HepG2 (cell line): ENCODE measurements at regions not wholly inside any gene's neighbourhood (a gene's known extent, or its start where the extent isn't known, plus 50 kb on each side); places are given as distances from the start of the nearest gene placed in this dataset.

Experiments used
- ATAC-seq: fragments of 200-7000 bp; cut with Tn5 transposase; 3 replicates; pipeline ENCODE4 v1.9.1; 2020; ENCODE audit warnings: mild to moderate bottlenecking, moderate library complexity
- BruUV-seq: library from RNA; stranded (reverse); fragments of 400-500 nt; replicated peaks from 2 replicates; lab custom pipeline; 2021; lab: Mats Ljungman, UMichigan
- CTCF ChIA-PET: fragments of 300-600 bp; formaldehyde crosslinking; extraction: SDS; loops from one replicate; lab custom pipeline; 2021; ENCODE audit warnings: low total read pairs, inconsistent platforms, low intra/inter-chr PET ratio; lab: Yijun Ruan, JAX
- POLR2A ChIA-PET: fragments of 350-600 bp; sonication (Branson Sonifier 250); formaldehyde crosslinking; loops from one replicate; lab custom pipeline; 2020; ENCODE audit warnings: antibody characterized with exemption, inconsistent platforms; lab: Yijun Ruan, JAX
- DNase-seq: peaks from one replicate; pipeline ENCODE4 v3.0.0-alpha.2; 2015; ENCODE audit warnings: low spot score
- FAIRE-seq: peaks from 3 replicates; lab custom pipeline; 2011; peaks lifted over from hg19 to GRCh38; lab: Jason Lieb, UNC
- H2AFZ ChIP-seq: one replicate; pipeline ENCODE4 v1.6.1; 2011; ENCODE audit warnings: low read length, inconsistent platforms
- H3K27ac ChIP-seq: fragments of 300-600 bp; 3 replicates; pipeline ENCODE4 v1.8.0; 2011; ENCODE audit warnings: mixed run types, mild to moderate bottlenecking, mixed read lengths, low read length, inconsistent platforms; ENCODE audit not compliant: insufficient read depth; ENCODE audit errors: extremely low read length
- H3K27me3 ChIP-seq, 2 experiments: fragments of 200-600 bp in 1 of 2; 2 replicates in 1 of 2; 3 replicates in 1 of 2; pipeline versions ENCODE4 v1.6.0 to v1.8.0; 2011; ENCODE audit warnings: low read length in 2 of 2, mild to moderate bottlenecking in 2 of 2, moderate library complexity in 2 of 2, inconsistent platforms in 1 of 2; ENCODE audit not compliant: insufficient read depth in 2 of 2, control insufficient read depth in 1 of 2
- H3K36me3 ChIP-seq, 2 experiments: fragments of 200-600 bp in 1 of 2; replicated peaks in 1 of 2; 2 replicates in 1 of 2; 3 replicates in 1 of 2; pipeline versions ENCODE4 v1.5.1 to v1.8.0; 2011; ENCODE audit warnings: low read length in 2 of 2, inconsistent platforms in 1 of 2; ENCODE audit not compliant: insufficient read depth in 2 of 2, control insufficient read depth in 1 of 2
- H3K4me1 ChIP-seq: 2 replicates; pipeline ENCODE4 v1.5.1; 2012; ENCODE audit warnings: low read length, inconsistent platforms; ENCODE audit not compliant: insufficient read depth
- H3K4me2 ChIP-seq: 2 replicates; pipeline ENCODE4 v1.6.0; 2011; ENCODE audit warnings: low read depth, low read length, inconsistent platforms
- H3K4me3 ChIP-seq, 3 experiments: fragments of 200-600 bp in 1 of 3; sonication (generic), shearing (Covaris generic) in 1 of 3; replicated peaks in 1 of 3; 2 replicates each; pipeline ENCODE4 v1.5.1; 2011 to 2016; ENCODE audit warnings: low read length in 3 of 3, inconsistent platforms in 2 of 3, low read depth in 2 of 3, mild to moderate bottlenecking in 2 of 3, control low read depth in 1 of 3, mixed read lengths in 1 of 3; ENCODE audit not compliant: insufficient read depth in 1 of 3
- H3K79me2 ChIP-seq: one replicate; pipeline ENCODE4 v1.6.1; 2011; ENCODE audit warnings: low read length, inconsistent platforms; ENCODE audit not compliant: insufficient read depth
- H3K9ac ChIP-seq: 2 replicates; pipeline ENCODE4 v1.6.0; 2011; ENCODE audit warnings: mild to moderate bottlenecking, low read depth, low read length, inconsistent platforms; ENCODE audit not compliant: insufficient read depth
- H3K9me3 ChIP-seq: 2 replicates; pipeline ENCODE4 v1.5.1; 2012; ENCODE audit warnings: mild to moderate bottlenecking, low read length
- H4K20me1 ChIP-seq: 2 replicates; pipeline ENCODE4 v1.6.0; 2011; ENCODE audit warnings: inconsistent platforms, mild to moderate bottlenecking, low read length, moderate library complexity; ENCODE audit not compliant: insufficient read depth
- ATM ChIP-seq: fragments of 450-650 bp; IDR thresholded peaks from 2 replicates; pipeline ENCODE4 v1.7.1; 2017; ENCODE audit warnings: mild to moderate bottlenecking, borderline replicate concordance
- CENPX ChIP-seq: sonication (generic); formaldehyde crosslinking; IDR thresholded peaks from 2 replicates; pipeline ENCODE4 v1.9.0; 2021; ENCODE audit warnings: mild to moderate bottlenecking, missing genetic modification reagents, moderate library complexity
- KLF13 ChIP-seq: sonication (generic); formaldehyde crosslinking; IDR thresholded peaks from 2 replicates; pipeline ENCODE4 v1.4.0; 2020; ENCODE audit warnings: mild to moderate bottlenecking, missing genetic modification reagents
- KMT2B ChIP-seq: IDR thresholded peaks from 2 replicates; pipeline ENCODE4 v1.6.1; 2016; ENCODE audit warnings: missing genetic modification reagents, missing compliant biosample characterization
- PLRG1 ChIP-seq: fragments of 450-650 bp; conservative IDR thresholded peaks from 2 replicates; pipeline ENCODE4 v1.6.1; 2016
- RAD51 ChIP-seq: fragments of 450-650 bp; IDR thresholded peaks from 2 replicates; pipeline ENCODE4 v1.6.1; 2016; ENCODE audit warnings: borderline replicate concordance
- RBM39 ChIP-seq: fragments of 200-400 bp; formaldehyde crosslinking; IDR thresholded peaks from one replicate; pipeline ENCODE4 v1.6.1; 2018; ENCODE audit warnings: antibody characterized with exemption, mild to moderate bottlenecking, low read depth, low read length; ENCODE audit not compliant: poor library complexity, severe bottlenecking
- RXRB ChIP-seq: IDR thresholded peaks from 2 replicates; pipeline ENCODE4 v1.6.1; 2016; ENCODE audit warnings: borderline replicate concordance, missing genetic modification reagents, missing compliant biosample characterization
- SPEN ChIP-seq: sonication (generic); formaldehyde crosslinking; IDR thresholded peaks from 2 replicates; pipeline ENCODE4 v1.5.1; 2020; ENCODE audit warnings: low read depth, mild to moderate bottlenecking, missing genetic modification reagents
- STAT5B ChIP-seq: sonication (generic); formaldehyde crosslinking; IDR thresholded peaks from 2 replicates; pipeline ENCODE4 v1.4.0; 2020; ENCODE audit warnings: missing genetic modification reagents
- TBP ChIP-seq: sonication (generic); formaldehyde crosslinking; IDR thresholded peaks from 2 replicates; pipeline ENCODE4 v1.5.0; 2020; ENCODE audit warnings: missing genetic modification reagents
- XBP1 ChIP-seq: sonication (generic); formaldehyde crosslinking; IDR thresholded peaks from 2 replicates; pipeline ENCODE4 v1.5.0; 2020; ENCODE audit warnings: missing genetic modification reagents
- ZNF205 ChIP-seq: IDR thresholded peaks from 2 replicates; pipeline ENCODE4 v1.6.1; 2018; ENCODE audit warnings: missing biosample characterization, missing genetic modification reagents
- ZNF274 ChIP-seq: sonication (generic); formaldehyde crosslinking; IDR thresholded peaks from 2 replicates; pipeline ENCODE4 v1.5.1; 2020; ENCODE audit warnings: mild to moderate bottlenecking, missing genetic modification reagents
- ZNF709 ChIP-seq: sonication (generic); formaldehyde crosslinking; IDR thresholded peaks from 2 replicates; pipeline ENCODE4 v1.5.0; 2020; ENCODE audit warnings: mild to moderate bottlenecking, missing genetic modification reagents
- WGBS: methylation state at CpG from one replicate; pipeline ENCODE4 v1.1.6; 2017; ENCODE audit warnings: low lambda C conversion rate; 5-methylcytosine and 5-hydroxymethylcytosine counted together
- in situ Hi-C: cut with HindIII; loops from 2 replicates; pipeline ENCODE4 v1.10.0; 2017; ENCODE audit warnings: low pct_unique_long_range_greater_than_20kb; ENCODE audit not compliant: extremely low pct_ligation_motif_present
- intact Hi-C: fragments of 100-400 bp; cut with micrococcal nuclease; formaldehyde crosslinking; loops from one replicate; pipeline ENCODE4 v1.10.0; 2022; ENCODE audit not compliant: unreplicated experiment
- TF ChIP-seq, protein P1 (sequence below): sonication (generic); formaldehyde crosslinking; IDR thresholded peaks from 2 replicates; pipeline ENCODE4 v1.8.1; 2022; ENCODE audit warnings: mild to moderate bottlenecking, missing genetic modification reagents
- TF ChIP-seq, protein P2 (sequence below): sonication (generic); formaldehyde crosslinking; IDR thresholded peaks from 2 replicates; pipeline ENCODE4 v1.4.0; 2020; ENCODE audit warnings: missing genetic modification reagents, mild to moderate bottlenecking, borderline replicate concordance

- no peak overlapping the region for H3K4me3 ChIP-seq
- H3K27me3 ChIP-seq = peaks cover 0 to 49% of the 10 kb centered on the region in 2 experiments; a peak in 3 of 5 replicates
- H2AFZ ChIP-seq = no peak overlapping the region
- 19% methylated on average over 2 of the region's 2 CpGs for WGBS
- intact Hi-C loops (no loop called here), in situ Hi-C loops (no loop called here)
- DNase-seq (no peak), FAIRE-seq (no peak), ATAC-seq (no peak)
- ChIA-PET POLR2A (no interaction called here), CTCF (no interaction called here)
- H3K9me3 ChIP-seq = no peaks in the 10 kb centered on the region
- BruUV-seq = no TSS peak
- TF ChIP-seq ZNF709 (CRISPR knock-in tag) = peak; percentile 97; the same call in 1 of the 2 replicates
- TF ChIP-seq ZNF274 (CRISPR knock-in tag) = no peak
- TF ChIP-seq RXRB (CRISPR knock-in tag) = no peak
- TF ChIP-seq KMT2B (CRISPR knock-in tag) = no peak
- no peak for TF ChIP-seq XBP1
- no peaks in the 10 kb centered on the region for H3K36me3 ChIP-seq
- no peak overlapping the region for H3K4me2 ChIP-seq
- no peaks in the 10 kb centered on the region for H3K79me2 ChIP-seq
- no peak overlapping the region for H3K27ac ChIP-seq
- H3K4me1 ChIP-seq = no peaks in the 10 kb centered on the region
- no peak overlapping the region for H3K9ac ChIP-seq
- no peaks in the 10 kb centered on the region for H4K20me1 ChIP-seq
Observed at GRCh38 chr2:239682518-239682917, 281.7 kb upstream of the HDAC4 start.

DNA sequence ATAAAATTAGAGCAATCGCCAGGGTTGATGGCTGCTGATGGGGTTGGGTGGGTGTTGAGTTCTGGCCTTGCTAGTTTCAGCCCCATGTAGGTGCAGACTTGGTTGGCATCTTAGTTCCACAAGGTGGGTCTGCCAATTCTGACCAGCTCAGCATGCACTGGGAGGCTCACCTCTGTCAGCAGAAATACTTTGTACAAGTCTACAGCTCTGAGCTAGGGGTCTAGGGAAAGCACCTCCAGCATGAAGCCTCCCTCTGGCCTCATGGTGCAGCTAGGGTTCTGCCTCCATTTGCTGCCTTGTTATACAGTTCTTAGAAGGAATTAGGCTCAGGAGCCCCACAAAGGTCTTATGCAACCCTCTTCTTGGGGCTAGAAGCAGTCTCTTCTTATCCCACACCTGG is 278.9 kb upstream of the HDAC4 start:
- FAIRE-seq = no peak
- no peak for ATAC-seq
- H3K79me2 ChIP-seq = no peaks in the 10 kb centered on the region
- CTCF ChIA-PET = no interaction called here
- no peak for DNase-seq
- no TSS peak for BruUV-seq
- H4K20me1 ChIP-seq = no peaks in the 10 kb centered on the region
- no peak overlapping the region for H3K4me3 ChIP-seq
- H3K9me3 ChIP-seq = no peaks in the 10 kb centered on the region
- H3K9ac ChIP-seq = no peak overlapping the region
- H3K4me1 ChIP-seq = no peaks in the 10 kb centered on the region
- POLR2A ChIA-PET = no interaction called here
- in situ Hi-C loops = no loop called here
- H3K36me3 ChIP-seq = no peaks in the 10 kb centered on the region
- no peak overlapping the region for H3K4me2 ChIP-seq
- 0% methylated on average over 1 of the region's 1 CpG for WGBS
- no peak overlapping the region for H2AFZ ChIP-seq
- H3K27me3 ChIP-seq = peaks cover 5 to 65% of the 10 kb centered on the region in 2 experiments; a peak in 3 of 5 replicates
- intact Hi-C loops = no loop called here
- no peak overlapping the region for H3K27ac ChIP-seq
- TF ChIP-seq ZNF205 (CRISPR knock-in tag) = no peak
- TF ChIP-seq, protein P1, sequence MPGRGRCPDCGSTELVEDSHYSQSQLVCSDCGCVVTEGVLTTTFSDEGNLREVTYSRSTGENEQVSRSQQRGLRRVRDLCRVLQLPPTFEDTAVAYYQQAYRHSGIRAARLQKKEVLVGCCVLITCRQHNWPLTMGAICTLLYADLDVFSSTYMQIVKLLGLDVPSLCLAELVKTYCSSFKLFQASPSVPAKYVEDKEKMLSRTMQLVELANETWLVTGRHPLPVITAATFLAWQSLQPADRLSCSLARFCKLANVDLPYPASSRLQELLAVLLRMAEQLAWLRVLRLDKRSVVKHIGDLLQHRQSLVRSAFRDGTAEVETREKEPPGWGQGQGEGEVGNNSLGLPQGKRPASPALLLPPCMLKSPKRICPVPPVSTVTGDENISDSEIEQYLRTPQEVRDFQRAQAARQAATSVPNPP = no peak
- no peak for TF ChIP-seq ATM
- TF ChIP-seq CENPX (CRISPR knock-in tag) = no peak
- TF ChIP-seq KLF13 (CRISPR knock-in tag) = no peak
- TF ChIP-seq, protein P2, sequence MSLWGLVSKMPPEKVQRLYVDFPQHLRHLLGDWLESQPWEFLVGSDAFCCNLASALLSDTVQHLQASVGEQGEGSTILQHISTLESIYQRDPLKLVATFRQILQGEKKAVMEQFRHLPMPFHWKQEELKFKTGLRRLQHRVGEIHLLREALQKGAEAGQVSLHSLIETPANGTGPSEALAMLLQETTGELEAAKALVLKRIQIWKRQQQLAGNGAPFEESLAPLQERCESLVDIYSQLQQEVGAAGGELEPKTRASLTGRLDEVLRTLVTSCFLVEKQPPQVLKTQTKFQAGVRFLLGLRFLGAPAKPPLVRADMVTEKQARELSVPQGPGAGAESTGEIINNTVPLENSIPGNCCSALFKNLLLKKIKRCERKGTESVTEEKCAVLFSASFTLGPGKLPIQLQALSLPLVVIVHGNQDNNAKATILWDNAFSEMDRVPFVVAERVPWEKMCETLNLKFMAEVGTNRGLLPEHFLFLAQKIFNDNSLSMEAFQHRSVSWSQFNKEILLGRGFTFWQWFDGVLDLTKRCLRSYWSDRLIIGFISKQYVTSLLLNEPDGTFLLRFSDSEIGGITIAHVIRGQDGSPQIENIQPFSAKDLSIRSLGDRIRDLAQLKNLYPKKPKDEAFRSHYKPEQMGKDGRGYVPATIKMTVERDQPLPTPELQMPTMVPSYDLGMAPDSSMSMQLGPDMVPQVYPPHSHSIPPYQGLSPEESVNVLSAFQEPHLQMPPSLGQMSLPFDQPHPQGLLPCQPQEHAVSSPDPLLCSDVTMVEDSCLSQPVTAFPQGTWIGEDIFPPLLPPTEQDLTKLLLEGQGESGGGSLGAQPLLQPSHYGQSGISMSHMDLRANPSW = no peak
- TF ChIP-seq RBM39 = no peak
- TF ChIP-seq PLRG1 = no peak
- no peak for TF ChIP-seq RAD51
- no peak for TF ChIP-seq SPEN
- TF ChIP-seq STAT5B (CRISPR knock-in tag) = no peak
- no peak for TF ChIP-seq TBP
